ENCODE measurements at regions not wholly inside any gene's neighbourhood (a gene's known extent, or its start where the extent isn't known, plus 50 kb on each side); places are given as distances from the start of the nearest gene placed in this dataset.

- Mint-ChIP-seq H3K4me3 (ENCODE audit: low read depth, unreplicated experiment) (no peak overlapping the region), H3K27ac (ENCODE audit: unreplicated experiment) (no peak overlapping the region), H3K27me3 (ENCODE audit: unreplicated experiment) (no peaks in the 10 kb centered on the region), H3K4me1 (ENCODE audit: low read depth, unreplicated experiment) (no peaks in the 10 kb centered on the region), H3K36me3 (ENCODE audit: insufficient read depth, unreplicated experiment) (no peaks in the 10 kb centered on the region), H3K9me3 (ENCODE audit: low read depth, unreplicated experiment) (no peaks in the 10 kb centered on the region)
- DNase-seq: no peak
- intact Hi-C loops (cut with micrococcal nuclease; ENCODE audit: unreplicated experiment): loop anchor here (5.0 to 10.0 kb wide), 2 partner anchors 308 to 501 kb away; no protein-coding TSS in a partner anchor
- no TSS peak for BruUV-seq (replicated peaks)
- CTCF ChIA-PET: interaction anchor here (1.8 kb wide), 1 partner anchor 213 kb away, joined by 13 read pairs; no protein-coding TSS in a partner anchor
- no peak for TF ChIP-seq CTCF (IDR thresholded peaks at IDR 0.05; ENCODE audit: unreplicated experiment)
Observed at GRCh38 chr14:60563113-60563512, 54.2 kb downstream of the SIX6 start.

- Mint-ChIP-seq H3K27me3 (ENCODE audit: unreplicated experiment) (no peaks in the 10 kb centered on the region), H3K4me1 (ENCODE audit: low read depth, unreplicated experiment) (no peaks in the 10 kb centered on the region), H3K9me3 (ENCODE audit: low read depth, unreplicated experiment) (no peaks in the 10 kb centered on the region), H3K4me3 (ENCODE audit: low read depth, unreplicated experiment) (no peak overlapping the region), H3K36me3 (ENCODE audit: insufficient read depth, unreplicated experiment) (no peaks in the 10 kb centered on the region), H3K27ac (ENCODE audit: unreplicated experiment) (no peak overlapping the region)
- no peak for TF ChIP-seq CTCF (IDR thresholded peaks at IDR 0.05; ENCODE audit: unreplicated experiment)
- no TSS peak for BruUV-seq (replicated peaks)
- no peak for DNase-seq
- CTCF ChIA-PET: interaction anchor here (0.8 to 1.4 kb wide), 2 partner anchors 215 to 236 kb away, joined by 3 to 5 read pairs; no protein-coding TSS in a partner anchor
- intact Hi-C loops (cut with micrococcal nuclease; ENCODE audit: unreplicated experiment): loop anchor here (5.0 to 10.0 kb wide), 2 partner anchors 310 to 687 kb away; no protein-coding TSS in a partner anchor
Observed at GRCh38 chr14:60565211-60565610, 56.3 kb downstream of the SIX6 start.

GRCh38 chr14:60566101-60566500 lies 57.2 kb downstream of the SIX6 start:
- CTCF ChIA-PET: interaction anchor here (0.6 kb wide), 1 partner anchor 9 kb away, joined by 3 read pairs; no protein-coding TSS in a partner anchor
- no peak for TF ChIP-seq CTCF (IDR thresholded peaks at IDR 0.05; ENCODE audit: unreplicated experiment)
- no peaks in the 10 kb centered on the region for H3K27me3 Mint-ChIP-seq (ENCODE audit: unreplicated experiment)
- intact Hi-C loops (cut with micrococcal nuclease; ENCODE audit: unreplicated experiment): loop anchor here (5.0 to 10.0 kb wide), 2 partner anchors 311 to 686 kb away; no protein-coding TSS in a partner anchor
- H3K4me3 Mint-ChIP-seq (ENCODE audit: low read depth, unreplicated experiment): no peak overlapping the region
- H3K9me3 Mint-ChIP-seq (ENCODE audit: low read depth, unreplicated experiment): no peaks in the 10 kb centered on the region
- no peak for DNase-seq
- no peaks in the 10 kb centered on the region for H3K4me1 Mint-ChIP-seq (ENCODE audit: low read depth, unreplicated experiment)
- H3K27ac Mint-ChIP-seq (ENCODE audit: unreplicated experiment): no peak overlapping the region
- BruUV-seq (replicated peaks): no TSS peak
- no peaks in the 10 kb centered on the region for H3K36me3 Mint-ChIP-seq (ENCODE audit: insufficient read depth, unreplicated experiment)

DNA sequence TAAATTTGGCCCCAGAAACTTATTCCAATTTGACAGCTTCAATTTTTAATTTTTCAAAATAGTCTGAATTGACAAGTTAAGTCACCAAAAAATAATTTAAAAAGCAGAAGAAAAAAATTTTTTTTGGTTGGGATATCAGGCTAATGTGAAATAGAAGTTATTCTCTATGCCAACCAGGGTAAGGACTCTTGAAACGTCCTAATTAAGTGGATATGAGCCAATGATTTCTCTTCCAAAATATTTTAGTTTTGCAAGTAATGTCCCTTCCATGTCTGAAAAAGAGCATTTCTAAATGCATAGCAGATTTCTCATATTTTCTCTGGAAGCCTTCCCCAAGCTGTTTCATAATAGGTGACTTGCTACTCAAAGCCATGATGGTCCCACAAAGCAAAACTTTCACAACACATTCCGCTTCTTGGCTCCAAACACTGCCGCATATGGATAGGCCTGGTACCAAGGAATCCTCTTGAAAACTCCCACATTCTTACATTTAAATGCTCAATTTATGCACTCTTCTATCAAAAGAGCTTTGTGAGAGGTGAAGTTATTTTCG lies 65.1 kb downstream of the SIX6 start:
- Mint-ChIP-seq H3K27ac (ENCODE audit: unreplicated experiment) (no peak overlapping the region), H3K27me3 (ENCODE audit: unreplicated experiment) (no peaks in the 10 kb centered on the region), H3K36me3 (ENCODE audit: insufficient read depth, unreplicated experiment) (no peaks in the 10 kb centered on the region), H3K4me3 (ENCODE audit: low read depth, unreplicated experiment) (no peak overlapping the region), H3K9me3 (ENCODE audit: low read depth, unreplicated experiment) (no peaks in the 10 kb centered on the region), H3K4me1 (ENCODE audit: low read depth, unreplicated experiment) (no peaks in the 10 kb centered on the region)
- no peak for TF ChIP-seq CTCF (IDR thresholded peaks at IDR 0.05; ENCODE audit: unreplicated experiment)
- CTCF ChIA-PET: no interaction called here
- DNase-seq: no peak
- intact Hi-C loops (cut with micrococcal nuclease; ENCODE audit: unreplicated experiment): no loop called here
- no TSS peak for BruUV-seq (replicated peaks)

All from Calu3 (cell line).